HEK293 (cell line): ENCODE measurements at regions not wholly inside any gene's neighbourhood (a gene's known extent, or its start where the extent isn't known, plus 50 kb on each side); places are given as distances from the start of the nearest gene placed in this dataset.

Source experiments
- KLF1 ChIP-seq: fragments of 450-650 bp; formaldehyde crosslinking; IDR thresholded peaks from 2 replicates; pipeline ENCODE4 v1.5.1; 2016; ENCODE audit warnings: missing biosample characterization, missing genetic modification characterization
- PRDM1 ChIP-seq: fragments of 450-650 bp; formaldehyde crosslinking; IDR thresholded peaks from 2 replicates; pipeline ENCODE4; 2016; ENCODE audit warnings: missing biosample characterization, missing genetic modification characterization
- REPIN1 ChIP-seq: fragments of 450-650 bp; formaldehyde crosslinking; IDR thresholded peaks from 2 replicates; pipeline ENCODE4 v1.5.1; 2017; ENCODE audit warnings: missing biosample characterization, missing genetic modification characterization, low read depth
- ZBTB7A ChIP-seq: fragments of 450-650 bp; formaldehyde crosslinking; IDR thresholded peaks from 2 replicates; pipeline ENCODE4 v1.5.1; 2016; ENCODE audit warnings: low read depth, missing biosample characterization, missing genetic modification characterization
- ZNF292 ChIP-seq: fragments of 450-650 bp; formaldehyde crosslinking; IDR thresholded peaks from 2 replicates; pipeline ENCODE4 v1.5.1; 2016; ENCODE audit warnings: low read depth, missing biosample characterization, missing genetic modification characterization, borderline replicate concordance
- ZNF433 ChIP-seq: fragments of 450-650 bp; formaldehyde crosslinking; IDR thresholded peaks from 2 replicates; pipeline ENCODE4 v1.5.1; 2016; ENCODE audit warnings: missing biosample characterization, missing genetic modification characterization, low read depth
- ZNF501 ChIP-seq: fragments of 450-650 bp; formaldehyde crosslinking; IDR thresholded peaks from 2 replicates; pipeline ENCODE4 v1.5.1; 2016; ENCODE audit warnings: missing biosample characterization, missing genetic modification characterization
- ZNF510 ChIP-seq: fragments of 450-650 bp; formaldehyde crosslinking; IDR thresholded peaks from 2 replicates; pipeline ENCODE4 v1.5.1; 2018; ENCODE audit warnings: mild to moderate bottlenecking, missing genetic modification characterization, missing biosample characterization; ENCODE audit not compliant: insufficient replicate concordance
- ZNF530 ChIP-seq: fragments of 450-650 bp; formaldehyde crosslinking; IDR thresholded peaks from 2 replicates; pipeline ENCODE4 v1.5.1; 2016; ENCODE audit warnings: low read depth, missing biosample characterization, missing genetic modification characterization
- ZNF610 ChIP-seq: fragments of 450-650 bp; formaldehyde crosslinking; IDR thresholded peaks from 2 replicates; pipeline ENCODE4 v1.5.1; 2016; ENCODE audit warnings: missing biosample characterization, missing genetic modification characterization, borderline replicate concordance
- ZNF658 ChIP-seq: fragments of 450-650 bp; formaldehyde crosslinking; IDR thresholded peaks from 2 replicates; pipeline ENCODE4; 2016; ENCODE audit warnings: missing biosample characterization, missing genetic modification characterization
- ZNF677 ChIP-seq: fragments of 450-650 bp; IDR thresholded peaks from 2 replicates; pipeline ENCODE4 v1.5.0; 2018; ENCODE audit warnings: missing biosample characterization, mild to moderate bottlenecking, missing genetic modification characterization, moderate library complexity
- ZNF776 ChIP-seq: fragments of 450-650 bp; formaldehyde crosslinking; IDR thresholded peaks from 2 replicates; pipeline ENCODE4 v1.5.0; 2017; ENCODE audit warnings: missing biosample characterization, missing genetic modification characterization, borderline replicate concordance
- ZNF837 ChIP-seq: fragments of 450-650 bp; formaldehyde crosslinking; IDR thresholded peaks from 2 replicates; pipeline ENCODE4 v1.5.1; 2016; ENCODE audit warnings: missing biosample characterization, missing genetic modification characterization
- TF ChIP-seq, protein P1 (sequence below): fragments of 450-650 bp; formaldehyde crosslinking; IDR thresholded peaks from 2 replicates; pipeline ENCODE4 v1.5.1; 2016; ENCODE audit warnings: missing biosample characterization, missing genetic modification characterization
- TF ChIP-seq, protein P2 (sequence below): fragments of 450-650 bp; formaldehyde crosslinking; IDR thresholded peaks from 2 replicates; pipeline ENCODE4 v1.5.1; 2016; ENCODE audit warnings: missing biosample characterization, missing genetic modification characterization, borderline replicate concordance
- TF ChIP-seq, protein P3 (sequence below): fragments of 450-650 bp; formaldehyde crosslinking; IDR thresholded peaks from 2 replicates; pipeline ENCODE4 v1.5.1; 2016; ENCODE audit warnings: missing biosample characterization, missing genetic modification characterization, low read depth
- TF ChIP-seq, protein P4 (sequence below): fragments of 450-650 bp; formaldehyde crosslinking; conservative IDR thresholded peaks from 2 replicates; pipeline ENCODE4 v1.5.1; 2016; ENCODE audit warnings: low read depth, missing biosample characterization, missing genetic modification characterization
- TF ChIP-seq, protein P5 (sequence below): fragments of 450-650 bp; formaldehyde crosslinking; IDR thresholded peaks from 2 replicates; pipeline ENCODE4 v1.5.1; 2017; ENCODE audit warnings: missing biosample characterization, missing genetic modification characterization
- TF ChIP-seq, protein P6 (sequence below): fragments of 450-650 bp; formaldehyde crosslinking; IDR thresholded peaks from 2 replicates; pipeline ENCODE4 v1.5.1; 2017; ENCODE audit warnings: missing biosample characterization, missing genetic modification characterization
- TF ChIP-seq, protein P7 (sequence below): fragments of 450-650 bp; formaldehyde crosslinking; IDR thresholded peaks from 2 replicates; pipeline ENCODE4 v1.5.1; 2016; ENCODE audit warnings: missing biosample characterization, missing genetic modification characterization

DNA sequence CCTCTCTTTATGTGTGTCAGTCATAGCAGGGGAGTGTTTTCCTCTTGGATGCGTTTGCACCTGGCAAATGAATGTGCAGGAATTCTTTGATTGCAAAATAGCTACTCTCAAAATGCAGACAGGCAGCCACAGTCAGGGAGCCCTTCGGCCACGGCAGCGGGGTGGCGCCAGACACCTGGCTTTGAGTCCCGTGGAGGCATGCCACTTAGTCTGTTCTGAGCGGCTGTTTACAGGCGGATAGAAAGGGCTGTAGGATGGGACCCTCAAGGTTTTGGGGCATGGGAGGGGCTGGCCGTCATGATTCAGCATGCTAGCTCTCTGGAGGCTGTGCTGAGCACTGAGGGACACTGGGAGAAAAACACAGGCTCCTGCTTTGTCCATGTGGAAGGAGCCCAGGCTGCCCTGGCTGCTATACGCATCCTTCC is 117.1 kb downstream of the SLC25A47 start (continued):
- TF ChIP-seq, protein P1, sequence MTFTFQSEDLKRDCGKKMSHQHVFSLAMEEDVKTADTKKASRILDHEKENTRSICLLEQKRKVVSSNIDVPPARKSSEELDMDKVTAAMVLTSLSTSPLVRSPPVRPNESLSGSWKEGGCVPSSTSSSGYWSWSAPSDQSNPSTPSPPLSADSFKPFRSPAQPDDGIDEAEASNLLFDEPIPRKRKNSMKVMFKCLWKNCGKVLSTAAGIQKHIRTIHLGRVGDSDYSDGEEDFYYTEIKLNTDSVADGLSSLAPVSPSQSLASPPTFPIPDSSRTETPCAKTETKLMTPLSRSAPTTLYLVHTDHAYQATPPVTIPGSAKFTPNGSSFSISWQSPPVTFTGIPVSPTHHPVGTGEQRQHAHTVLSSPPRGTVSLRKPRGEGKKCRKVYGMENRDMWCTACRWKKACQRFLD (tag by site-specific recombination), result no peak
- TF ChIP-seq, protein P2, sequence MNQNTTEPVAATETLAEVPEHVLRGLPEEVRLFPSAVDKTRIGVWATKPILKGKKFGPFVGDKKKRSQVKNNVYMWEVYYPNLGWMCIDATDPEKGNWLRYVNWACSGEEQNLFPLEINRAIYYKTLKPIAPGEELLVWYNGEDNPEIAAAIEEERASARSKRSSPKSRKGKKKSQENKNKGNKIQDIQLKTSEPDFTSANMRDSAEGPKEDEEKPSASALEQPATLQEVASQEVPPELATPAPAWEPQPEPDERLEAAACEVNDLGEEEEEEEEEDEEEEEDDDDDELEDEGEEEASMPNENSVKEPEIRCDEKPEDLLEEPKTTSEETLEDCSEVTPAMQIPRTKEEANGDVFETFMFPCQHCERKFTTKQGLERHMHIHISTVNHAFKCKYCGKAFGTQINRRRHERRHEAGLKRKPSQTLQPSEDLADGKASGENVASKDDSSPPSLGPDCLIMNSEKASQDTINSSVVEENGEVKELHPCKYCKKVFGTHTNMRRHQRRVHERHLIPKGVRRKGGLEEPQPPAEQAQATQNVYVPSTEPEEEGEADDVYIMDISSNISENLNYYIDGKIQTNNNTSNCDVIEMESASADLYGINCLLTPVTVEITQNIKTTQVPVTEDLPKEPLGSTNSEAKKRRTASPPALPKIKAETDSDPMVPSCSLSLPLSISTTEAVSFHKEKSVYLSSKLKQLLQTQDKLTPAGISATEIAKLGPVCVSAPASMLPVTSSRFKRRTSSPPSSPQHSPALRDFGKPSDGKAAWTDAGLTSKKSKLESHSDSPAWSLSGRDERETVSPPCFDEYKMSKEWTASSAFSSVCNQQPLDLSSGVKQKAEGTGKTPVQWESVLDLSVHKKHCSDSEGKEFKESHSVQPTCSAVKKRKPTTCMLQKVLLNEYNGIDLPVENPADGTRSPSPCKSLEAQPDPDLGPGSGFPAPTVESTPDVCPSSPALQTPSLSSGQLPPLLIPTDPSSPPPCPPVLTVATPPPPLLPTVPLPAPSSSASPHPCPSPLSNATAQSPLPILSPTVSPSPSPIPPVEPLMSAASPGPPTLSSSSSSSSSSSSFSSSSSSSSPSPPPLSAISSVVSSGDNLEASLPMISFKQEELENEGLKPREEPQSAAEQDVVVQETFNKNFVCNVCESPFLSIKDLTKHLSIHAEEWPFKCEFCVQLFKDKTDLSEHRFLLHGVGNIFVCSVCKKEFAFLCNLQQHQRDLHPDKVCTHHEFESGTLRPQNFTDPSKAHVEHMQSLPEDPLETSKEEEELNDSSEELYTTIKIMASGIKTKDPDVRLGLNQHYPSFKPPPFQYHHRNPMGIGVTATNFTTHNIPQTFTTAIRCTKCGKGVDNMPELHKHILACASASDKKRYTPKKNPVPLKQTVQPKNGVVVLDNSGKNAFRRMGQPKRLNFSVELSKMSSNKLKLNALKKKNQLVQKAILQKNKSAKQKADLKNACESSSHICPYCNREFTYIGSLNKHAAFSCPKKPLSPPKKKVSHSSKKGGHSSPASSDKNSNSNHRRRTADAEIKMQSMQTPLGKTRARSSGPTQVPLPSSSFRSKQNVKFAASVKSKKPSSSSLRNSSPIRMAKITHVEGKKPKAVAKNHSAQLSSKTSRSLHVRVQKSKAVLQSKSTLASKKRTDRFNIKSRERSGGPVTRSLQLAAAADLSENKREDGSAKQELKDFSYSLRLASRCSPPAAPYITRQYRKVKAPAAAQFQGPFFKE, result no peak
- TF ChIP-seq, protein P3, sequence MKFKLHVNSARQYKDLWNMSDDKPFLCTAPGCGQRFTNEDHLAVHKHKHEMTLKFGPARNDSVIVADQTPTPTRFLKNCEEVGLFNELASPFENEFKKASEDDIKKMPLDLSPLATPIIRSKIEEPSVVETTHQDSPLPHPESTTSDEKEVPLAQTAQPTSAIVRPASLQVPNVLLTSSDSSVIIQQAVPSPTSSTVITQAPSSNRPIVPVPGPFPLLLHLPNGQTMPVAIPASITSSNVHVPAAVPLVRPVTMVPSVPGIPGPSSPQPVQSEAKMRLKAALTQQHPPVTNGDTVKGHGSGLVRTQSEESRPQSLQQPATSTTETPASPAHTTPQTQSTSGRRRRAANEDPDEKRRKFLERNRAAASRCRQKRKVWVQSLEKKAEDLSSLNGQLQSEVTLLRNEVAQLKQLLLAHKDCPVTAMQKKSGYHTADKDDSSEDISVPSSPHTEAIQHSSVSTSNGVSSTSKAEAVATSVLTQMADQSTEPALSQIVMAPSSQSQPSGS (tag by site-specific recombination), result no peak
- peak; percentile 59; the same call in 1 of the 2 replicates for TF ChIP-seq ZNF501 (tag by site-specific recombination)
- TF ChIP-seq ZNF292 (tag by site-specific recombination), result no peak
- TF ChIP-seq ZNF658 (tag by site-specific recombination), result no peak
- 0 out of 2 replicates have a peak, but pooled peaks have one; percentile 30 for TF ChIP-seq PRDM1
- TF ChIP-seq ZNF677 (tag by site-specific recombination), result no peak
- no peak for TF ChIP-seq REPIN1 (tag by site-specific recombination)
- TF ChIP-seq ZNF776 (tag by site-specific recombination), result no peak
- no peak for TF ChIP-seq ZNF530 (tag by site-specific recombination)
- TF ChIP-seq, protein P4, sequence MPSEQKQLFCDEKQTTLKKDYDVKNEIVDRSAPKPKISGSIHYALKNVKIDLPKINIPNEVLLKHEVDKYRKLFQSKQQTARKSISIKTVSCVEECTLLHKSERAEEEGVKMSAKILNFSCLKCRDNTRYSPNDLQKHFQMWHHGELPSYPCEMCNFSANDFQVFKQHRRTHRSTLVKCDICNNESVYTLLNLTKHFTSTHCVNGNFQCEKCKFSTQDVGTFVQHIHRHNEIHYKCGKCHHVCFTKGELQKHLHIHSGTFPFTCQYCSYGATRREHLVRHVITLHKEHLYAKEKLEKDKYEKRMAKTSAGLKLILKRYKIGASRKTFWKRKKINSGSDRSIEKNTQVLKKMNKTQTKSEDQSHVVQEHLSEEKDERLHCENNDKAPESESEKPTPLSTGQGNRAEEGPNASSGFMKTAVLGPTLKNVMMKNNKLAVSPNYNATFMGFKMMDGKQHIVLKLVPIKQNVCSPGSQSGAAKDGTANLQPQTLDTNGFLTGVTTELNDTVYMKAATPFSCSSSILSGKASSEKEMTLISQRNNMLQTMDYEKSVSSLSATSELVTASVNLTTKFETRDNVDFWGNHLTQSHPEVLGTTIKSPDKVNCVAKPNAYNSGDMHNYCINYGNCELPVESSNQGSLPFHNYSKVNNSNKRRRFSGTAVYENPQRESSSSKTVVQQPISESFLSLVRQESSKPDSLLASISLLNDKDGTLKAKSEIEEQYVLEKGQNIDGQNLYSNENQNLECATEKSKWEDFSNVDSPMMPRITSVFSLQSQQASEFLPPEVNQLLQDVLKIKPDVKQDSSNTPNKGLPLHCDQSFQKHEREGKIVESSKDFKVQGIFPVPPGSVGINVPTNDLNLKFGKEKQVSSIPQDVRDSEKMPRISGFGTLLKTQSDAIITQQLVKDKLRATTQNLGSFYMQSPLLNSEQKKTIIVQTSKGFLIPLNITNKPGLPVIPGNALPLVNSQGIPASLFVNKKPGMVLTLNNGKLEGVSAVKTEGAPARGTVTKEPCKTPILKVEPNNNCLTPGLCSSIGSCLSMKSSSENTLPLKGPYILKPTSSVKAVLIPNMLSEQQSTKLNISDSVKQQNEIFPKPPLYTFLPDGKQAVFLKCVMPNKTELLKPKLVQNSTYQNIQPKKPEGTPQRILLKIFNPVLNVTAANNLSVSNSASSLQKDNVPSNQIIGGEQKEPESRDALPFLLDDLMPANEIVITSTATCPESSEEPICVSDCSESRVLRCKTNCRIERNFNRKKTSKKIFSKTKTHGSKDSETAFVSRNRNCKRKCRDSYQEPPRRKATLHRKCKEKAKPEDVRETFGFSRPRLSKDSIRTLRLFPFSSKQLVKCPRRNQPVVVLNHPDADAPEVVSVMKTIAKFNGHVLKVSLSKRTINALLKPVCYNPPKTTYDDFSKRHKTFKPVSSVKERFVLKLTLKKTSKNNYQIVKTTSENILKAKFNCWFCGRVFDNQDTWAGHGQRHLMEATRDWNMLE (tag by site-specific recombination), result no peak
- no peak for TF ChIP-seq ZNF510 (tag by site-specific recombination)
- TF ChIP-seq KLF1 (tag by site-specific recombination), result 0 out of 2 replicates have a peak, but pooled peaks have one; percentile 23
- no peak for TF ChIP-seq ZNF610
- TF ChIP-seq, protein P5, sequence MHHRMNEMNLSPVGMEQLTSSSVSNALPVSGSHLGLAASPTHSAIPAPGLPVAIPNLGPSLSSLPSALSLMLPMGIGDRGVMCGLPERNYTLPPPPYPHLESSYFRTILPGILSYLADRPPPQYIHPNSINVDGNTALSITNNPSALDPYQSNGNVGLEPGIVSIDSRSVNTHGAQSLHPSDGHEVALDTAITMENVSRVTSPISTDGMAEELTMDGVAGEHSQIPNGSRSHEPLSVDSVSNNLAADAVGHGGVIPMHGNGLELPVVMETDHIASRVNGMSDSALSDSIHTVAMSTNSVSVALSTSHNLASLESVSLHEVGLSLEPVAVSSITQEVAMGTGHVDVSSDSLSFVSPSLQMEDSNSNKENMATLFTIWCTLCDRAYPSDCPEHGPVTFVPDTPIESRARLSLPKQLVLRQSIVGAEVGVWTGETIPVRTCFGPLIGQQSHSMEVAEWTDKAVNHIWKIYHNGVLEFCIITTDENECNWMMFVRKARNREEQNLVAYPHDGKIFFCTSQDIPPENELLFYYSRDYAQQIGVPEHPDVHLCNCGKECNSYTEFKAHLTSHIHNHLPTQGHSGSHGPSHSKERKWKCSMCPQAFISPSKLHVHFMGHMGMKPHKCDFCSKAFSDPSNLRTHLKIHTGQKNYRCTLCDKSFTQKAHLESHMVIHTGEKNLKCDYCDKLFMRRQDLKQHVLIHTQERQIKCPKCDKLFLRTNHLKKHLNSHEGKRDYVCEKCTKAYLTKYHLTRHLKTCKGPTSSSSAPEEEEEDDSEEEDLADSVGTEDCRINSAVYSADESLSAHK (tag by site-specific recombination), result no peak
- TF ChIP-seq, protein P6, sequence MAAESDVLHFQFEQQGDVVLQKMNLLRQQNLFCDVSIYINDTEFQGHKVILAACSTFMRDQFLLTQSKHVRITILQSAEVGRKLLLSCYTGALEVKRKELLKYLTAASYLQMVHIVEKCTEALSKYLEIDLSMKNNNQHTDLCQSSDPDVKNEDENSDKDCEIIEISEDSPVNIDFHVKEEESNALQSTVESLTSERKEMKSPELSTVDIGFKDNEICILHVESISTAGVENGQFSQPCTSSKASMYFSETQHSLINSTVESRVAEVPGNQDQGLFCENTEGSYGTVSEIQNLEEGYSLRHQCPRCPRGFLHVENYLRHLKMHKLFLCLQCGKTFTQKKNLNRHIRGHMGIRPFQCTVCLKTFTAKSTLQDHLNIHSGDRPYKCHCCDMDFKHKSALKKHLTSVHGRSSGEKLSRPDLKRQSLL, result no peak
- TF ChIP-seq ZNF433 (tag by site-specific recombination), result no peak
- no peak for TF ChIP-seq ZNF837
- TF ChIP-seq, protein P7, sequence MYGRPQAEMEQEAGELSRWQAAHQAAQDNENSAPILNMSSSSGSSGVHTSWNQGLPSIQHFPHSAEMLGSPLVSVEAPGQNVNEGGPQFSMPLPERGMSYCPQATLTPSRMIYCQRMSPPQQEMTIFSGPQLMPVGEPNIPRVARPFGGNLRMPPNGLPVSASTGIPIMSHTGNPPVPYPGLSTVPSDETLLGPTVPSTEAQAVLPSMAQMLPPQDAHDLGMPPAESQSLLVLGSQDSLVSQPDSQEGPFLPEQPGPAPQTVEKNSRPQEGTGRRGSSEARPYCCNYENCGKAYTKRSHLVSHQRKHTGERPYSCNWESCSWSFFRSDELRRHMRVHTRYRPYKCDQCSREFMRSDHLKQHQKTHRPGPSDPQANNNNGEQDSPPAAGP (tag by site-specific recombination), result no peak
- no peak for TF ChIP-seq ZBTB7A (tag by site-specific recombination)
